ENCODE measurements at regions not wholly inside any gene's neighbourhood (a gene's known extent, or its start where the extent isn't known, plus 50 kb on each side); places are given as distances from the start of the nearest gene placed in this dataset.

GRCh38 chr9:86756576-86757381 lies 190.5 kb downstream of the GAS1 start:
- DNase-seq = no peak

DNA sequence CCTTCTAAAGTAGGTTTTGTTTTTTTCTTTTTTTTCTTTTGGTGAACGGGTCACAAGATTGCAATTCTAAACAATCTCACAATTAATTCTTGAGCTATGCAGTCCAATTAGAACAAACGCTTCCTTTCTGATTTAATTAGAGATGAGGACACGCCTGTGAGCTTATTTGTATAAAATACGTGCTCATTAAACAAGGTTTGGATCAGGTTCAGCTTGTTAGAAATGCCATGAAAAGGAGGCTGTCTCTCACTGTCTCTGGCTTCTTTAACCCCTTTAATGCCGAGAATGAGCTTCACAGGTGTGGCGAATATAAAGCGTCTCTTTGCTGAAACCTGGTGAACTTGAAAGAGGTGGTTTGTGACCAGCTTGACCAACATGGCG lies 191.8 kb downstream of the GAS1 start:
- DNase-seq = no peak

- no peak for DNase-seq
Observed at GRCh38 chr9:86754581-86755560, 192.4 kb downstream of the GAS1 start.

DNA sequence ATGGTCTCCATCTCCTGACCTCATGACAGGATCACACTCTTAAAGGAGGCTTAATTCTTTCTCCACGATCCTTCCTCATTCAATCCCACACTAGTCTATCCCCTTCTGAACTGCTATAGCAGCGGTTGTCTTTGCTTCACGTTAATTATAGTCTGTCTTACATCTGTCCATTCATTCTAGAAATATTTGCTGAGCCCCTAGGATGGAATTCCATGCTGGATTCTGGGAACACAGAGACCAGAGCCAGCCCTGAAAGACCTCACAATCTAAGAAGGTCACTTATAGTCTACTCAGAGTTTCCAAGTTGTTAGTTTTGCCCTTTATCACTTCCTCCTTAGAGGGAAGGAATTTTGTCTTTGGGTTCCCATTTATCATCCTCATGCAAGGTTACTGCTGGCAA lies 193.5 kb downstream of the GAS1 start:
- DNase-seq = no peak

GRCh38 chr9:86752733-86753132 lies 194.6 kb downstream of the GAS1 start:
- no peak for DNase-seq

GRCh38 chr9:86751956-86752355 lies 195.3 kb downstream of the GAS1 start:
- DNase-seq = no peak

DNA sequence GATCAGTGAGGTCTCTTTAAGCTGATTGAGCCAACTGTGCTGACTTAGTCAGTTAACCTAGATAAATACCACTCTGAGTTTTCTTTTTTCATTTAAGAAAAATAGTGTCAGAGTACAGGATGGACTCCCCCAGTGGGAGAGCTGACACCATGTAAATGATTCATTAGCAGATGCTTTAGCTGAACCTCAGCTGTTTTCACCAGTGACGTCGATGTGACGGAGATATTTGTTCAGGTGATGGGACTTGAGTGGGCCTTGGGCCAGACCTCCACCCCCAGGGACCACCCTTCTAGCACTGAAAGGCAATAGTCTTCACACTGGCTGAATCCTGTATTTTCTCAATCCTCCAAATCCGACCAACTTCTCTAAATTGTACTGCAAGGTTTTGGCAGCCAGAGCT lies 196.1 kb downstream of the GAS1 start:
- DNase-seq = no peak

DNA sequence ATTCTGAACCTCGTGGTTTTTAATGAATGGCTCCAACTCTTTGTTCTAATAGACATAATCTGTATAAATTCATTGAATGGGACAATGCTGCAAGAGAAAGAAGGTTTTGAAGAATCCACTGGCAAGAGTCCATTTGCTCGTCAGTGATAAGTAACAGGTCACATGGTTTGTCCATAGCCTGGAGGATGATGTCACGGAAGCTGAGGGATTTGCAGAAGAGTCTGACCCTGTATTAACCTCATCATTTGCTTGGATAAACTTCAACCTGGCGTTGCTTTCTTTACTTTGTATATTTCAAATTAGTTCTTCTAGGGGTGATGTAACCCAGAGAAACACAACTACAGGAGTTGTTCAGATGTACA lies 197.4 kb downstream of the GAS1 start:
- no peak for DNase-seq

GRCh38 chr9:86749161-86749893 lies 198.0 kb downstream of the GAS1 start:
- no peak for DNase-seq

DNA sequence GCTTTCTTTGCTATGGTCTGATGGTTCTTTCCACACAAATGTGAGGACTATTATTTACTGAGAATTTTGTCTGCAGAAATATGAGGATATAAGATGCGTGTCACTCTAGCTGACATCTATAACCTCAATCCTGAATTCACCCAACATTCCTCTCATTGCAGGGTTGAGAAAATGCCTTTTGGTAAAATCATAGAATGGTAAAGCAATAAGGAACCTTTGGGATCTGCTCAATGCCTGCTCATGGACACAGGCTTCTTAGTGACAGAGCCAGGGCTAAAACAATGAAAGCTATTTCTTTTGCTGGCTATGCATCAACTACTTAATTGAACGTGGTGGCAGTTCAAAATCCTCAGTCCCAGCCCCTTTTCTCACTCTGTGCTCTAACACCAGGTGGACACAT lies 199.6 kb downstream of the GAS1 start:
- DNase-seq = no peak

DNA sequence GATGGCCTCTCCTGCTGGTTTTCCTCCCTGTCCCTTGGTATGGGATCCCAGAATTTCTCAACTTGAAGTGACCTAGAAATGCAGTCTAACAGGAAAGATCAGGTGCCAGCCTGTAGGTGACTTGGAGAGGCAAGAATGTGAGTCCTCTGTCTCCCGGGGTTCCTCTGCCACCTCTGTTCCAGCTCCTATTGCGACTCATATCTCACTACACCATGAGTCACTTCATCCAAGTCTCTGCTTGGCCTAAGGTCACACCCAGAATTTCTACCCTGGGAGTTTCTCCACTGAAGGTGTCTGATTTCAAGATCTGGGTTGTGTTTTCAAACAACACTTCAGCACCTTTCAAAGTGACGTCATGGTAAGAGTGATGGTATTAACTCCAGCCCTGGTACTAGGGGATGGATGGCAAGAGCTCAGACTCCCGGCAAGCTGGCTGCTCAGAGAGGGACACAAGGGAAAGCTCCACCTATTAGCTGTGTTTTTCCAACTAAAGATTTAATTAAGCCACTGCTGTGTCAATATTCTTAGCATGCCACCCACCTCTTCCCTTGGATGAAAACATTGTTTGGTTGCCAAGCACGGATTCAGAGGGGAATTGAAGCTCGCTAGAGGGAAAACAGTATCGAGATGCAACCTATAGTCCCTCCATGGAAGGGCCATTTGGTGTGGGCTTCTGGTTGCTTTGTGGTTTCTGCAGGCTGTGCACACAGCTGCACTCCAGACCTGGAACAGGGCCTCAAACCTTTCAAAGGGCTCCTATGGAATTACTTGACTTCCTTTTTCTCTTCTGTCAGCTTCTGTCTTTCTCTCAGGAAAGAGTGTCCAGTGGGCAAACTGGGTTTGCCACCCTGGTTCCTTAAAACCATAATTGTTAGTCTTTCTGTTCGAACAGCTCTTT lies 205.7 kb downstream of the GAS1 start:
- peak; percentile 91 for DNase-seq

- no peak for DNase-seq
Observed at GRCh38 chr9:86735772-86736458, 211.4 kb downstream of the GAS1 start.

GRCh38 chr9:86734771-86735170 lies 212.5 kb downstream of the GAS1 start:
- no peak for DNase-seq

DNA sequence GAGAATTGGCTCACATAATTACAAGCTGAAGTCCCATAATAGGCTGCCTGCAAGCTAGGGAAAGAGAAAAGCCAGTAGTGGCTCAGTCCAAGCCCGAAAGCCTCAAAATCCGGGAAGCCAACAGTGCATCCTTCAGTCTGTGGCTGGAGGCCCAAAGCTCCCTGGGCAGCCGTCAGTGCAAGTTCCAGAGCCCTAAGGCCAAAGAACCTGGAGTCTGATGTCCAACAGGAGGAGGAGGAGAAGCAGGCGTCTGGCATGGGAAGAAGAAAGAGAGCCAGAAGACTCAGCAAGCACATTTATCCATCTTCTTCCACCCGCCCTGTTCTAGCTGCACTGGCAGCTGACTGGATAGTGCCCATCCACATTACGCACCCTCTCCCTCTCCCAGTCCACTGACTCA lies 213.4 kb downstream of the GAS1 start:
- peak; percentile 35 for DNase-seq

- no peak for DNase-seq
Observed at GRCh38 chr9:86732514-86733171, 214.7 kb downstream of the GAS1 start.

DNA sequence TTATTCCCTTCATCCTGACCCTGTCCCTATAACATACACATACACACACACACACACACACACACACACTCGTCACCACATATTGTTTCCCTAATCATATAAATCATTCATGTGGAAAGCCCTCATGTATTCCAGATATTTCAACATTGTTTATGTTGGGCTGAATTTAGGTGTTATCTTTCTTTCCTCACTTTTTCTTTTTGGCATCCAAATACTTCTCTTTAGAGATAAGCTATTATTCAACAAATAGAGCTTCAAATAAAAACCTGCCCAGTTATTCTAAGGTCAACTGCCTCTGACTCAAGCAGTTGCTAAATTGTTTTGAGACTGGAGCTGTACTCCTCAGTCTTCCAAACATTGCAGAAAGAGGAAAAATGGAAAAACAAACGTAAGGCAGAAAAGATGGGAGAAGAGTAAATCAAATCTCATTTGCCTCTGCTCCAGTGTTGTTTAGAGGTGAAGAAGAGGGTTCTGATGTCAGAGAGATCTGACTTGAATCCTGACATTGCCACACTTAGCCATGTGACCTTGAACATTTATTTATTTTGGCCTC lies 215.7 kb downstream of the GAS1 start:
- no peak for DNase-seq

- DNase-seq = no peak
Observed at GRCh38 chr9:86730163-86730928, 217.0 kb downstream of the GAS1 start.

- DNase-seq = no peak
Observed at GRCh38 chr9:86724529-86724928, 222.8 kb downstream of the GAS1 start.

DNA sequence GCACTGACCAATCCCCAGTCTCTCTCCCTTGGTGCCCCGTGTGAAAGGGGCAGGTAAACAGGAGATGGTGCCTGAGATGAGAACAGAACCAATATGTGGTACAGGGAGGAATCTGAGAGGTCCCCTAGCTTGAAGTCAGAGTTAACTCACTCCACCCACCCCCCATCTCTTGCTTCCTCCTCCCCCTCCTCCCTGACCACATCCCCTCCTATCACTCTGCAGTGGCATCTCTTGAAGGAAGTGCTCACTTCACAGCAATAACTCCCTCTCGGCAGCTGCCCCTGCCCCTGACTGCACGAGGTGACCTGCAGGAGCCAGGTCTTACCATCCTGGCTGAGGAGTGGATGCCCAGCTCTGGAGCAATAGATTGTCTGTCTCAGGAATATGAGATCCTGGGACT lies 224.0 kb downstream of the GAS1 start:
- no peak for DNase-seq

DNA sequence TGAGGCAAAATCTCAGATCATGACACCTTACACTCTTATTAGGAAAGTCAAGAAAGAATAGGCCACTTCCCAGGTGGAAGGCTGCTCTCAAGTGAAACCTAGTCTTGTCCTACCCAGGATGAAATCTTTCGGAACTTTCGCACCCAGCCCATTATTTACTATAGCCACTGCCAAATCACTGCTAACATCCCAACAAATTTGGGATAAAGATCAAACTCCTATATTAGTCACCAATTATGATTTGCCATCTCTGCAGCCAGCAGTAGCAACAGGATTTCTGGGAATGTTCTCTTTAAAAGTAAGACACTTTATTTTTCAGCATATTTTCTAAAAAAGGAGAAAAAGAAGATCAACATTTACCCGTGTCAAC lies 224.6 kb downstream of the GAS1 start:
- no peak for DNase-seq

All from islet precursor cell (in vitro differentiated cells).